GM12875 (cell line): ENCODE measurements at regions not wholly inside any gene's neighbourhood (a gene's known extent, or its start where the extent isn't known, plus 50 kb on each side); places are given as distances from the start of the nearest gene placed in this dataset.
"Not testable (repeated sequence)": the region's sequence is repeated elsewhere in the genome, so short reads cannot be mapped to it uniquely, and the experiment has no call there.

Experiments
- H3K4me3 ChIP-seq: one replicate; pipeline ENCODE4 v1.5.1; 2011; ENCODE audit warnings: low read depth, low read length, control low read depth
- TF ChIP-seq, protein P1 (sequence below): IDR thresholded peaks from 2 replicates; pipeline ENCODE4 v1.5.1; 2011; ENCODE audit warnings: low read depth, mild to moderate bottlenecking, control low read depth, inconsistent platforms, low read length, moderate library complexity, borderline replicate concordance; ENCODE audit not compliant: insufficient read depth

DNA sequence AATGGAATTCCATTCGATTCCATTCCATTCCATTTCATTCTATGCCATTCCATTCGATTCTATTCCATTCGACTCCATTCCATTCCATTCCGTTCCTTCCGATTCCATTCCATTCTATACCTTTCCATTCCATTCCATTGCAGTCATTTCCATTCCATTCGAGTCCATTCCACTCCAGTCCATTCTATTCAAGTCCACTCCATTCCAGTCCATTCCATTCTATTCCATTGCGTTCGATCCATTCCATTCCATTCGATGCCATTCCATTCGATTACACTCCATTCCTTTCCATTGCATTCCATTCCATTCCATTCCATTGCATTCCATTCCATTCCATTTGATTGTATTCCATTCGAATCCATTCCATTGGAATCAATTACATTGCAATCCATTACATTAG, 1119.8 kb downstream of the RPIA start:
- TF ChIP-seq, protein P1, sequence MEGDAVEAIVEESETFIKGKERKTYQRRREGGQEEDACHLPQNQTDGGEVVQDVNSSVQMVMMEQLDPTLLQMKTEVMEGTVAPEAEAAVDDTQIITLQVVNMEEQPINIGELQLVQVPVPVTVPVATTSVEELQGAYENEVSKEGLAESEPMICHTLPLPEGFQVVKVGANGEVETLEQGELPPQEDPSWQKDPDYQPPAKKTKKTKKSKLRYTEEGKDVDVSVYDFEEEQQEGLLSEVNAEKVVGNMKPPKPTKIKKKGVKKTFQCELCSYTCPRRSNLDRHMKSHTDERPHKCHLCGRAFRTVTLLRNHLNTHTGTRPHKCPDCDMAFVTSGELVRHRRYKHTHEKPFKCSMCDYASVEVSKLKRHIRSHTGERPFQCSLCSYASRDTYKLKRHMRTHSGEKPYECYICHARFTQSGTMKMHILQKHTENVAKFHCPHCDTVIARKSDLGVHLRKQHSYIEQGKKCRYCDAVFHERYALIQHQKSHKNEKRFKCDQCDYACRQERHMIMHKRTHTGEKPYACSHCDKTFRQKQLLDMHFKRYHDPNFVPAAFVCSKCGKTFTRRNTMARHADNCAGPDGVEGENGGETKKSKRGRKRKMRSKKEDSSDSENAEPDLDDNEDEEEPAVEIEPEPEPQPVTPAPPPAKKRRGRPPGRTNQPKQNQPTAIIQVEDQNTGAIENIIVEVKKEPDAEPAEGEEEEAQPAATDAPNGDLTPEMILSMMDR = no peak
- no peak overlapping the region for H3K4me3 ChIP-seq

DNA sequence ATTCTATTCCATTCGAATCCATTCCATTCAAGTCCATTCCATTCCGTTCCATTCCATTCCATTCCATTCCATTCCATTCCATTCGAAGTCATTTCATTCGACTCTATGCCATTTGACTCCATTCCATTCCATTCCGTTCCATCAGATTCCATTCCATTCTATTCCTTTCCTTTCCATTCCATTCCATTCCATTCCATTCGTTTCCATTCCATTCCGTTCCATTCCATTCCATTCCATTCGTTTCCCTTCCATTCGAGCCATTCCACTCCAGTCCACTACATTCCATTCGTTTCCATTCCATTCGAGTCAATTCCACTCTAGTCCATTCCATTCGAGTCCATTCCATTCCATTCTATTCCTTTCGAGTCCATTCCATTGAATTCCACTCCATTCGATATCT, 1120.4 kb downstream of the RPIA start:
- H3K4me3 ChIP-seq = not testable (repeated sequence)

DNA sequence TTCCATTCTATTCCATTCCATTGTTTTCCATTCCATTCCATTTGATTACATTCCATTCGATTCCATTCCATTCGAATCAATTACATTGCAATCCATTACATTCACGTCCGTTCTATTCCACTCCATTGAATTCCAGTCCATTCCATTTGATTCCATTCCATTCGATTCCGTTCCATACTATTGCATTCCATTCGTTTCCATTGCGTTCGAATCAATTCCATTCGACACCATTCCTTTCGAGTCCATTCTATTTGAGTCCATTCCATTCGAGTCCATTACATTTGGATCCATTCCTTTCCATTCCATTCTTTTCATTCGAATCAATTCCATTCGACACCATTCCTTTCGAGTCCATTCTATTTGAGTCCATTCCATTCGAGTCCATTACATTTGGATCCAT, 1122.9 kb downstream of the RPIA start:
- H3K4me3 ChIP-seq = not testable (repeated sequence)

DNA sequence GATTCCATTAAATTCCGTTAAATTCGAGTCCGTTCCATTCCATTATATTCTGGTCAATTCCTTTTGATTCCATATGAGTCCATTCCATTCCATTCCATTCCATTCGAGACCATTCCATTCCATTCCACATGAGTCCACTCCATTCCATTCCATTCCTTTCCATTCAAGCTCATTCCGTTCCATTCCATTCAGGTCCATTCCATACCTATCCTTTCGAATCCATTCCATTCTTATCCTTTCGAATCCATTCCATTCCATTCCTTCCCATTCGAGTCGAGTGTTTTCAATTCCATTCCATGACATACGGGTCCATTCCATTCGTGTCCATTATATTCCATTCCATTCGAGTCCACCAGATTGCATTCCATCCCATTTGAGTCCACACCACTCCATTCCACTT, 1127.4 kb downstream of the RPIA start:
- TF ChIP-seq, protein P1 = no peak
- no peak overlapping the region for H3K4me3 ChIP-seq

DNA sequence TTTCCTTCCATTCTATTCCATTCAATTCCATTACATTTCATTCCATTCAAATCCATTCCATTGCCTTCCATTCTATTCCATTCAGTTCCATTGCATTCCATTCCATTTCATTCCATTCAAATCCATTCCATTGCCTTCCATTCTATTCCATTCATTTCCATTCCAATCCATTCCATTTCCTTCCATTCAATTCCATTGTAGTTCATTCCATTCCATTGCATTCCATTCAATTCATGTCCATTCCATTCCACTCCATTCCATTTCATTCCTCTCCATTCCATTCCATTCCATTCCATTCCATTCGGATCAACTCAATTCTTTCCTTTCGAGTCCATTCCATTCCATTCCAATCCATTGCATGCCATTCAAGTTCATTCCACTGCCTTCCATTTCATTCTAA, 1128.3 kb downstream of the RPIA start:
- no peak overlapping the region for H3K4me3 ChIP-seq
- TF ChIP-seq, protein P1 = no peak

DNA sequence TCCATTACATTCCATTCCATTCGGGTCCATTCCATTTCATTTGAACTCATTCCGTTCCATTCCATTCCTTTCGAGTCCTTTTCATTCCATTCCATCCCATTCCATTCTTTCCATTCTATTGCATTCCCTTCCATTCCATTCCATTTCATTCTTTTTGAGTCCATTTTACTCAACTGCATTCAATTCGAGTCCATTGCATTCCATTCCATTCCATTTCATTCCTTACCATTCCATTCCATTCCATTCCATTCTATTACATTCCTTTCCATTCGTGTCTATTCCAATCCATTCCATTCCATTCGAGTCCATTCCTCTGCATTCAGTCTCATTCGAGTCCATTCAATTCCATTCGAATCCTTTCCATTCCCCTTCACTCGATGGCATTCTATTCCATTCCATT, 1128.8 kb downstream of the RPIA start:
- TF ChIP-seq, protein P1 = no peak
- no peak overlapping the region for H3K4me3 ChIP-seq

DNA sequence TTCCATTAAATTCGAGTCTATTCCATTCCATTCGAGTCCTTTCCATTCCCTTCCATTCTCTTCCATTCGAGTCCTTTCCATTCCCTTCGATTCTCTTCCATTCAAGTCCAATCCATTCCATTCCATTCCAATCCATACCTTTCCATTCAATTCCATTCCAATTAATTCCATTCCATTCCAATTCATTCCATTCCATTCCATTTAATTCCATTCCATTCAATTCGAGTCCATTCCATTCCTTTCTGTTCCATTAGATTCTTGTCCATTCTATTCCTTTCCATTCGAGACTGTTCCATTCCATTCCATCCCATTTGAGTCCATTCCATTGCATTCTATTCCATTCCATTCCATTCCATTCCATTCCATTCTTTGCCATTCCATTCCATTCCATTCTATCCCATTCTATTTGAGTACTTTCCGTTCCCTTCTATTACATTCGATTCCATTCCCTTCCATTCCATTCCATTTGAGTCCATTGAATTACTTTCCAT, 1130.0 kb downstream of the RPIA start:
- TF ChIP-seq, protein P1 = no peak
- no peak overlapping the region for H3K4me3 ChIP-seq

DNA sequence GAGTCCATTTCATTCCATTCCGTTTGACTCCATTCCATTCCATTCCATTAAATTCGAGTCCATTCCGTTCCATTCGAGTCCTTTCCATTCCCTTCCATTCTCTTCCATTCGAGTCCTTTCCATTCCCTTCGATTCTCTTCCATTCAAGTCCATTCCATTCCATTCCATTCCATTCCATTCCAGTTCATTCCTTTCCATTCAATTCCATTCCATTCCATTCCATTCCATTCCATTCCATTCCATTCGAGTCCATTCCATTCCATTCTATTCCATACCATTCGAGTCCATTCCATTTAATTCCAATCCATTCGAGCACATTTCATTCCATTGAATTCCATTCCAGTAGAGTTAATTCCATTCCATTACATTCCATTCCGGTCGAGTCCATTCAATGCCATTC, 1130.9 kb downstream of the RPIA start:
- H3K4me3 ChIP-seq = not testable (repeated sequence)

DNA sequence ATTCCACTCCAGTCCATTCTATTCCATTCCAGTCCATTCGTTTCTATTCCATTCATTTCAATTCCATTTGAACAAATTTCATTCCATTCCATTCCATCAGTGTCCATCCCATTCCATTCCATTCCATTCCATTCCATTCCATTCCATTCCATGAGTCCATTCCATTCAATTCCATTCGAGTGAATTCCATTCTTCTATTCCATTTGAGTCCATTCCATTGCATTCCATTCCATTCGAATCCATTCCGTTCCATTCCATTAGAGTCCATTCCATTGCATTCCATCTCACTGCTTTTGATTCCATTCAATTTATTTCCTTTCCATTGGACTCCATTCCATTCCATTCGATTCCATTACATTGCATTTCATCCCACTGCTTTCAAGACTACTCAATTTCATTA, 1132.1 kb downstream of the RPIA start:
- TF ChIP-seq, protein P1 = no peak
- no peak overlapping the region for H3K4me3 ChIP-seq
